AG09319 (cell line): ENCODE measurements at regions not wholly inside any gene's neighbourhood (a gene's known extent, or its start where the extent isn't known, plus 50 kb on each side); places are given as distances from the start of the nearest gene placed in this dataset.
"Not testable (repeated sequence)": the region's sequence is repeated elsewhere in the genome, so short reads cannot be mapped to it uniquely, and the experiment has no call there.

Source experiments
- DNase-seq: peaks from one replicate; pipeline ENCODE4 v3.0.0-alpha.2; 2010; ENCODE audit warnings: low read depth; ENCODE audit errors: extremely low read depth
- CTCF ChIP-seq: IDR thresholded peaks from 2 replicates; pipeline ENCODE4 v1.5.1; 2011; ENCODE audit warnings: low read depth, mild to moderate bottlenecking, inconsistent platforms, low read length, moderate library complexity

DNA sequence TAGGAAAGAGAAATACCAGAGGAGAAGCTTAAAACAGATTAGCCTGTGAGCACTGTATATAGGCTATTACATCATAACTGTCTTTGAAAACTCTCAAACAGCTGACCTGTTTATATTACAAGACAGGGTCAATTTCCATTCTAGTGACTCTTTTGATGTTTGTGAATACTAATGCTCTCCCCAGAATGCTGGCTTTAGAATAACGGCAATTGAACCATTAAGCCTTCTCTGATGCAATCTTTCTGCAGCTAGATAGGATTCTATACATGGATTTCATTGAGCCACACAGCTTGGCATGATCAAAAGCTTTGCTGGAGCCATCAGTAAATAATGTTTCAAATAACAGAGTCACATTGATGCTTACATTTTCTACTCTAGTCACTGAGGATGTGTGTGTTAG, 122.7 kb upstream of the FAT3 start:
- no peak for DNase-seq
- no peak for TF ChIP-seq CTCF

- TF ChIP-seq CTCF: no peak
- no peak for DNase-seq
Observed at GRCh38 chr11:92099183-92099582, 125.4 kb upstream of the FAT3 start.

DNA sequence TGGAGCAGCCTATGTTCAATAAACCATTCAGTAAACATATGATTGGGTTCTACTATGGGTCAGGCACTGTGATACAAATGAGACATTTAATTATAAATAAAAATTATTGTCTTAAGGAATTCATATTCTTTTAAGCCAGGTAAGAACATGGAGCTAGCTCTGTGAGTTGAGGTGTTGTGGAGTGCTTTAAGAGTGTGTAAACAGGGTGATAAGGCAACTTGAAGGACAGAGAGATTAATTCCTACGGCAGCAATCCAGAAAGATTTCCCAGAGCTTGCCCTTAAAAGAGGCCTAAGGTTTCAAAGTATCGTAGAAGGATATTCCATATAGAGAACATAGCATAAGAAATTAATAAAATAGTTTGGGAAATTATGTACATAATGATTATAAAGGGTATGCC, 126.4 kb upstream of the FAT3 start:
- no peak for TF ChIP-seq CTCF
- DNase-seq: no peak

- no peak for TF ChIP-seq CTCF
- no peak for DNase-seq
Observed at GRCh38 chr11:92087725-92088537, 136.7 kb upstream of the FAT3 start.

DNA sequence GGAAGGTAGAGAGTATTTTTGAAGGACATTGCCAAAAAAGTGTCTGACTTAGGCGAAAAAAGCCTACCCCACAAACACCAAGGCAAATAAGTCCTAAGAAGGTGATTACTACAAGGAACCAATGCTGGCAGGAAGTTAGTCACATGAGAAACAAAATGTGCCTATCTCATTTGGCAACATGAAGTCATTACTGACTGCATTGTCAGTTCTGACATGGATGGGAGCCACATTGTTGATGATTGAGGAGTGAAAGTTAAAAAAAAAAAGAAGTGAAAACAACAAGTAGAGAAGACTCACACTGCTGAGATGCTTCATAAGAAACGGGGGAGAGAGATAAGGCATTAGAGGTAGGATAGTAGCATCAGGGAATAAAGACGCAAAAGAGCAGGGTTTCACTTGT, 141.5 kb upstream of the FAT3 start:
- DNase-seq: no peak
- no peak for TF ChIP-seq CTCF

DNA sequence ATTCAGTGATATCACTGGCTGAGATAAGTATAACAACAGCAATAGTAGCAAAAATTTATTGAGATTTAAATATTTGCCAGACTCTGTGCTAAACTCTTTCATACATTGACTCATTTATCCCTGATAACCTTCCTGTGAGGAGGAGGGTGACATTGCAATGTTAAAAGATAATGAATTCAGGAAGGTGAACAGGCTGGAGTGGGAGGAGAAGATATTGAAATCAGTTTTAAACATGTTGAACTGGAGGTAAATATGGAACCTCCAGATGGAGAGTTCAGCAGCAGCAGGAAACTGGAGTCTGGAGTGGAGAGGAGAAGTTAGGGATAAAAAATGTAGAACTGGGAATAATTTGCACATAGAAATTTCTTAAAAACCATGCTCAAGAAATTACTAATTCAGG, 142.0 kb upstream of the FAT3 start:
- TF ChIP-seq CTCF: no peak
- no peak for DNase-seq

DNA sequence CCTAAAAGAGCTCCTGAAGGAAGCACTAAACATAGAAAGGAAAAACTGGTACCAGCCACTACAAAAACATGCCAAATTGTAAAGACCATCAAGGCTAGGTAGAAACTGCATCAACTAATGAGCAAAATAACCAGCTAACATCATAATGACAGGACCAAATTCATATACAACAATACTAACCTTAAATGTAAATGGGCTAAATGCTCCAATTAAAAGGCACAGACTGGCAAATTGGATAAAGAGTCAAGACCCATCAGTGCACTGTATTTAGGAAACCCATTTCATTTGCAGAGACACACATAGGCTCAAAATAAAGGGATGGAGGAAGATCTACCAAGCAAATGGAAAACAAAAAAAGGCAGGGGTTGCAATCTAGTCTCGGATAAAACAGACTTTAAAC, 150.1 kb upstream of the FAT3 start:
- not testable (repeated sequence) for DNase-seq

DNA sequence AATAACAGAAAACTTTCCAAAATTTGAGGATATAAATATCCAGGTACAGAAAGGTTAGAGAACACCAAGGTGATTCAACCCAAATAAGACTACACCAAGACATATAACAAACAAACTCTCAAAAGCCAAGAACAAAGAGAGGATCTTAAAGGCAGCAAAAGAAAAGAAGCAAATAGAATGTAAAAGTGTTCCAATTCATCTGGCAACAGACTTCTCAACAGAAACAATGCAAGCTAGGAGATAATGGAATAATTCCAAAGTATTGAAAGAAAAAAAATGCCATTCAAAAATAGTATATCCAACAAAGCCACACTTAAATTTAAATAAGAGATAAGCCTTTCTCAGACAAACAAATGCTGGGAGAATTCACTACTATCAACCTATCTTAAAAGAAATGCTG, 153.0 kb upstream of the FAT3 start:
- no peak for TF ChIP-seq CTCF
- no peak for DNase-seq
